ENCODE measurements at regions not wholly inside any gene's neighbourhood (a gene's known extent, or its start where the extent isn't known, plus 50 kb on each side); places are given as distances from the start of the nearest gene placed in this dataset.

- Histone ChIP-seq H3K4me2 (ENCODE audit: control insufficient read depth, insufficient read depth) (no peak overlapping the region), H3K36me3 (ENCODE audit: control insufficient read depth in 2 of 2, insufficient read depth in 2 of 2, low read length in 1 of 2) (no peaks in the 10 kb centered on the region), H3K4me3 (no peak overlapping the region), H3K4me1 (ENCODE audit: control insufficient read depth, insufficient read depth, low read length) (peaks cover 5% of the 10 kb centered on the region), H3K9ac (ENCODE audit: control insufficient read depth, insufficient read depth, low read length) (no peak overlapping the region), H3K9me3 (replicated peaks; ENCODE audit: control insufficient read depth, insufficient read depth, low read length) (no peaks in the 10 kb centered on the region), H3K27ac (ENCODE audit: control insufficient read depth, insufficient read depth) (no peak overlapping the region), H3K27me3 (replicated peaks in 1 of 2; ENCODE audit: control insufficient read depth in 2 of 2, insufficient read depth in 2 of 2, low read length in 1 of 2) (no peaks in the 10 kb centered on the region), H3K79me2 (ENCODE audit: control insufficient read depth, insufficient read depth, low read length) (no peaks in the 10 kb centered on the region), H2AFZ (ENCODE audit: control insufficient read depth, low read depth, low read length) (no peak overlapping the region), H4K20me1 (ENCODE audit: control insufficient read depth, insufficient read depth) (no peaks in the 10 kb centered on the region)
- RAD21 ChIA-PET (ENCODE audit: unreplicated experiment): no interaction called here
- WGBS (ENCODE audit: insufficient coverage, insufficient replicate concordance, low lambda C conversion rate, missing lambda C conversion rate): 72% methylated on average over 15 of the region's 17 CpGs
- BruUV-seq (replicated peaks): no TSS peak
- no peak for FAIRE-seq
- POLR2A ChIA-PET: interaction anchor here (0.6 kb wide), 1 partner anchor 46 kb away, joined by 4 read pairs; no protein-coding TSS in a partner anchor
- CTCF ChIA-PET: no interaction called here
- DNase-seq (ENCODE audit: low read depth, low spot score): no peak
- no peak for ATAC-seq
- intact Hi-C loops (cut with micrococcal nuclease; ENCODE audit: unreplicated experiment): no loop called here
- SMC1A ChIA-PET (ENCODE audit: uncharacterized antibody, unreplicated experiment): interaction anchor here (1.0 kb wide), 1 partner anchor 86 kb away, joined by 3 read pairs; no protein-coding TSS in a partner anchor
- TF ChIP-seq RELA (IDR thresholded peaks at IDR 0.05; ENCODE audit: borderline replicate concordance, partially characterized antibody) (no peak), YBX1 (IDR thresholded peaks at IDR 0.05) (no peak), NRF1 (conservative IDR thresholded peaks at IDR 0.05; ENCODE audit: low read depth, low read length) (no peak), BCL3 (IDR thresholded peaks at IDR 0.05; ENCODE audit: borderline replicate concordance, insufficient read depth, low read depth, low read length, poor library complexity, severe bottlenecking) (no peak), MLLT1 (IDR thresholded peaks at IDR 0.05) (no peak), CUX1 (IDR thresholded peaks at IDR 0.05; ENCODE audit: insufficient replicate concordance, low read depth, low read length) (no peak)
- in situ Hi-C loops (cut with MboI): no loop called here
Observed at GRCh38 chr2:41932241-41933045, 115.4 kb upstream of the PKDCC start.

All from GM12878 (cell line).